ENCODE measurements at regions not wholly inside any gene's neighbourhood (a gene's known extent, or its start where the extent isn't known, plus 50 kb on each side); places are given as distances from the start of the nearest gene placed in this dataset.

DNA sequence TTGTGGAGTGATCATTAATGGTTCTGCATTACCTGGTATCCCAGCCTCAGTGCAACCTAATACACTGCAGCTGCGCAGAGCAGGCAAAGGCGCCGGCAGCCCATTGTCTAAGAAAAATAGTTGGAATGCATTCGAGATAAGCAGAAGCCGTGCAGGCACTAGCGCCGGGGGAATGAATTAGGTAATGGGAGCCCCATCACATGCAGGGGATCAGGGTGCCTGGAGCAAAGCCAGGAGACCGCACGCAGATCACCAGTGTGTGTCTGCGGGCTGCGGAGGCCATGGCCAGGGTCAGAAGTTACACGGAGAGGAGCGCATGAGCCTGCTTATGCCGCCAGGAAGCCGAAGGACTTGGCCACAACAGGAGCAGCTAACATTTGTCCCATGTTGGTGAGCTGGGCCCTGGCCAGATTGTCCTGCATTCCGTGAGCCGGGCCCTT is 156.8 kb downstream of the DLL1 start:
- Mint-ChIP-seq H3K4me1 (peaks cover 7 to 17% of the 10 kb centered on the region in 2 donors), H3K4me3 (no peak overlapping the region), H3K36me3 (no peaks in the 10 kb centered on the region), H3K27me3 (ENCODE audit: low read depth in 2 of 2) (peaks cover 0 to 3% of the 10 kb centered on the region in 2 donors), H3K27ac (no peak overlapping the region), H3K9me3 (no peaks in the 10 kb centered on the region)
- Histone ChIP-seq H3K27ac (ENCODE audit: low read length) (no peak overlapping the region), H3K4me1 (ENCODE audit: control insufficient read depth, insufficient read depth, low read length) (peaks cover 14% of the 10 kb centered on the region), H3K27me3 (ENCODE audit: control insufficient read depth, insufficient read depth, low read length) (no peaks in the 10 kb centered on the region), H3K36me3 (ENCODE audit: control insufficient read depth, insufficient read depth, low read length) (no peaks in the 10 kb centered on the region), H3K4me3 (ENCODE audit: low read length) (no peak overlapping the region), H3K9me3 (ENCODE audit: control insufficient read depth, insufficient read depth, low read length) (no peaks in the 10 kb centered on the region)
- TF ChIP-seq, protein P1, sequence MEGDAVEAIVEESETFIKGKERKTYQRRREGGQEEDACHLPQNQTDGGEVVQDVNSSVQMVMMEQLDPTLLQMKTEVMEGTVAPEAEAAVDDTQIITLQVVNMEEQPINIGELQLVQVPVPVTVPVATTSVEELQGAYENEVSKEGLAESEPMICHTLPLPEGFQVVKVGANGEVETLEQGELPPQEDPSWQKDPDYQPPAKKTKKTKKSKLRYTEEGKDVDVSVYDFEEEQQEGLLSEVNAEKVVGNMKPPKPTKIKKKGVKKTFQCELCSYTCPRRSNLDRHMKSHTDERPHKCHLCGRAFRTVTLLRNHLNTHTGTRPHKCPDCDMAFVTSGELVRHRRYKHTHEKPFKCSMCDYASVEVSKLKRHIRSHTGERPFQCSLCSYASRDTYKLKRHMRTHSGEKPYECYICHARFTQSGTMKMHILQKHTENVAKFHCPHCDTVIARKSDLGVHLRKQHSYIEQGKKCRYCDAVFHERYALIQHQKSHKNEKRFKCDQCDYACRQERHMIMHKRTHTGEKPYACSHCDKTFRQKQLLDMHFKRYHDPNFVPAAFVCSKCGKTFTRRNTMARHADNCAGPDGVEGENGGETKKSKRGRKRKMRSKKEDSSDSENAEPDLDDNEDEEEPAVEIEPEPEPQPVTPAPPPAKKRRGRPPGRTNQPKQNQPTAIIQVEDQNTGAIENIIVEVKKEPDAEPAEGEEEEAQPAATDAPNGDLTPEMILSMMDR (IDR thresholded peaks at IDR 0.05) = no peak
- intact Hi-C loops (cut with micrococcal nuclease) = no loop called here
- peak in 1 of 2 donors; percentile 4 for DNase-seq
- 86% methylated on average over 17 of the region's 17 CpGs for WGBS (ENCODE audit: insufficient coverage)
- ATAC-seq = no peak

GRCh38 chr6:170132561-170132991 is 158.3 kb downstream of the DLL1 start:
- Histone ChIP-seq H3K4me3 (ENCODE audit: low read length) (no peak overlapping the region), H3K4me1 (ENCODE audit: control insufficient read depth, insufficient read depth, low read length) (peaks cover 14% of the 10 kb centered on the region), H3K9me3 (ENCODE audit: control insufficient read depth, insufficient read depth, low read length) (no peaks in the 10 kb centered on the region), H3K27me3 (ENCODE audit: control insufficient read depth, insufficient read depth, low read length) (no peaks in the 10 kb centered on the region), H3K27ac (ENCODE audit: low read length) (no peak overlapping the region), H3K36me3 (ENCODE audit: control insufficient read depth, insufficient read depth, low read length) (no peaks in the 10 kb centered on the region)
- Mint-ChIP-seq H3K4me1 (peaks cover 0 to 17% of the 10 kb centered on the region in 2 donors), H3K9me3 (no peaks in the 10 kb centered on the region), H3K4me3 (no peak overlapping the region), H3K27ac (no peak overlapping the region), H3K27me3 (ENCODE audit: low read depth in 2 of 2) (peaks cover 0 to 3% of the 10 kb centered on the region in 2 donors), H3K36me3 (no peaks in the 10 kb centered on the region)
- DNase-seq = peak in 1 of 2 donors; percentile 13
- intact Hi-C loops (cut with micrococcal nuclease) = no loop called here
- WGBS (ENCODE audit: insufficient coverage) = 94% methylated on average over 10 of the region's 10 CpGs
- no peak for ATAC-seq
- TF ChIP-seq, protein P1 (IDR thresholded peaks at IDR 0.05) = no peak

DNA sequence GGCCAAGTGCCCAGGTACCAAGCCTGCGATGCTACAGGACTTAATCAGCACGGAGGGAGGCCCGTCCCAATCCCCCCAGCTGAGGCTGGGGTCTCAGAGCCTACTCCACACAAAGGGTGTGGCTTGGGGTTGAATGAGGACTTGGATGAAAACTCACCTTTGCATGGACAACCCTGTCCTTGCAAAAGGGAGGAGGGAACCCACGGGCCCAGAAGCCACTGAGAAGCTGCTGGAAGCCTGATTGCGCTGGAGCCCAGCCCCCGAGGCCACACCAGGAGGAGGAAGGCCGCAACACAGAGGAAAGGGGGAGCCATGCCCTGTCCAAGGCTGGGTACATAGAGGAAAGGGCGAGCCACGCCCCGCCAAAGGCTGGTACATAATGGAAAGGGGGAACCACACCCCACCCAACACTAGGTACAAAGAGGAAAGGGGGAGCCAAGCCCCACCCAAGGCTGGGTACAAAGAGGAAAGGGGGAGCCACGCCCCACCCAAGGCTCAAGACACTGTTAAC is 158.8 kb downstream of the DLL1 start:
- Histone ChIP-seq H3K4me3 (ENCODE audit: low read length) (no peak overlapping the region), H3K27ac (ENCODE audit: low read length) (no peak overlapping the region), H3K27me3 (ENCODE audit: control insufficient read depth, insufficient read depth, low read length) (no peaks in the 10 kb centered on the region), H3K4me1 (ENCODE audit: control insufficient read depth, insufficient read depth, low read length) (peaks cover 14% of the 10 kb centered on the region), H3K9me3 (ENCODE audit: control insufficient read depth, insufficient read depth, low read length) (no peaks in the 10 kb centered on the region), H3K36me3 (ENCODE audit: control insufficient read depth, insufficient read depth, low read length) (no peaks in the 10 kb centered on the region)
- Mint-ChIP-seq H3K27ac (no peak overlapping the region), H3K4me1 (peaks cover 0 to 17% of the 10 kb centered on the region in 2 donors), H3K4me3 (no peak overlapping the region), H3K36me3 (no peaks in the 10 kb centered on the region), H3K27me3 (ENCODE audit: low read depth in 2 of 2) (peaks cover 0 to 3% of the 10 kb centered on the region in 2 donors), H3K9me3 (no peaks in the 10 kb centered on the region)
- DNase-seq (no peak), ATAC-seq (no peak)
- intact Hi-C loops (cut with micrococcal nuclease) = no loop called here
- WGBS (ENCODE audit: insufficient coverage) = 91% methylated on average over 8 of the region's 11 CpGs
- TF ChIP-seq, protein P1 (IDR thresholded peaks at IDR 0.05) = no peak

DNA sequence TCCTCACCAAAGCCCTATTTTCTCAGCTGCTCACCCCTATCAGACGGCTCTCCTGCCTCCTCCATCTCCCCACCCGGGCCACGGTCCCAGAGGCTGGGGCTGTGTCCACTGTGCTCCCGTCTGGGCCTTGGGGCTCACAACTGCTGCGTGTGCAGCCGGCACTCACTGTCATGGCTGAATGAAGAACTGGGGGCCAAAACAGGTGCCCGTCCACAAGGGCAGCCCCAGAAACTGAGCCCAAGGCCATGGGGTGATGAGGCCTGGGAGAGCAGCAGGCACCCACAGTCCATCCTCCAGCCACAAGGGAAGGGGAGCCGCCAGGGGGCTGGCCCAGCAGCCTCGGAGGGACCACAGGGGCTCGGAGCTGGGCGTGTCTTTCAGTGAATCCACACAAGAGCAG is 159.5 kb downstream of the DLL1 start:
- TF ChIP-seq, protein P1 (IDR thresholded peaks at IDR 0.05) = no peak
- ATAC-seq = no peak
- Histone ChIP-seq H3K27me3 (ENCODE audit: control insufficient read depth, insufficient read depth, low read length) (no peaks in the 10 kb centered on the region), H3K4me1 (ENCODE audit: control insufficient read depth, insufficient read depth, low read length) (peaks cover 14% of the 10 kb centered on the region), H3K4me3 (ENCODE audit: low read length) (no peak overlapping the region), H3K27ac (ENCODE audit: low read length) (no peak overlapping the region), H3K9me3 (ENCODE audit: control insufficient read depth, insufficient read depth, low read length) (no peaks in the 10 kb centered on the region), H3K36me3 (ENCODE audit: control insufficient read depth, insufficient read depth, low read length) (no peaks in the 10 kb centered on the region)
- Mint-ChIP-seq H3K9me3 (no peaks in the 10 kb centered on the region), H3K27ac (no peak overlapping the region), H3K27me3 (ENCODE audit: low read depth in 2 of 2) (peaks cover 0 to 3% of the 10 kb centered on the region in 2 donors), H3K4me1 (peaks cover 0 to 17% of the 10 kb centered on the region in 2 donors), H3K36me3 (no peaks in the 10 kb centered on the region), H3K4me3 (no peak overlapping the region)
- intact Hi-C loops (cut with micrococcal nuclease) = no loop called here
- DNase-seq = no peak
- WGBS (ENCODE audit: insufficient coverage) = 88% methylated on average over 11 of the region's 11 CpGs

All from natural killer cell (primary cell).